DMS 273 (cell line): ENCODE measurements at regions not wholly inside any gene's neighbourhood (a gene's known extent, or its start where the extent isn't known, plus 50 kb on each side); places are given as distances from the start of the nearest gene placed in this dataset.
"Not testable (repeated sequence)": the region's sequence is repeated elsewhere in the genome, so short reads cannot be mapped to it uniquely, and the experiment has no call there.

Experiments
- DNase-seq: peaks from one replicate; lab custom pipeline; 2025; ENCODE audit not compliant: unreplicated experiment; lab: John Stamatoyannopoulos, UW

GRCh38 chr14:39734306-39734705, 302.1 kb upstream of the FBXO33 start:
- no peak for DNase-seq

- DNase-seq = no peak
These were observed 301.5 kb upstream of the FBXO33 start for GRCh38 chr14:39733741-39734140.

- peak; percentile 38 for DNase-seq
These were observed 299.7 kb upstream of the FBXO33 start for GRCh38 chr14:39731912-39732311.

- no peak for DNase-seq
These were observed 294.3 kb upstream of the FBXO33 start for GRCh38 chr14:39726563-39726962.

- no peak for DNase-seq
These were observed 290.5 kb upstream of the FBXO33 start for GRCh38 chr14:39722547-39723273.

GRCh38 chr14:39716987-39717570, 284.8 kb upstream of the FBXO33 start:
- no peak for DNase-seq

GRCh38 chr14:39712293-39712999, 280.2 kb upstream of the FBXO33 start:
- DNase-seq = no peak

GRCh38 chr14:39704594-39704993, 272.4 kb upstream of the FBXO33 start:
- DNase-seq = peak; percentile 2

GRCh38 chr14:39694341-39694740, 262.1 kb upstream of the FBXO33 start:
- DNase-seq = no peak

GRCh38 chr14:39683691-39684260, 251.5 kb upstream of the FBXO33 start:
- no peak for DNase-seq

GRCh38 chr14:39682582-39682981, 250.3 kb upstream of the FBXO33 start:
- no peak for DNase-seq

GRCh38 chr14:39681782-39682399, 249.7 kb upstream of the FBXO33 start:
- no peak for DNase-seq

- no peak for DNase-seq
These were observed 248.5 kb upstream of the FBXO33 start for GRCh38 chr14:39680777-39681176.

GRCh38 chr14:39673734-39674133, 241.5 kb upstream of the FBXO33 start:
- DNase-seq = no peak

- no peak for DNase-seq
These were observed 241.1 kb upstream of the FBXO33 start for GRCh38 chr14:39673270-39673711.

- no peak for DNase-seq
These were observed 236.2 kb upstream of the FBXO33 start for GRCh38 chr14:39668449-39668848.

- no peak for DNase-seq
These were observed 234.2 kb upstream of the FBXO33 start for GRCh38 chr14:39666386-39666785.

- peak; percentile 5 for DNase-seq
These were observed 232.8 kb upstream of the FBXO33 start for GRCh38 chr14:39665075-39665475.

GRCh38 chr14:39664646-39665045, 232.4 kb upstream of the FBXO33 start:
- no peak for DNase-seq

GRCh38 chr14:39641224-39641623, 209.0 kb upstream of the FBXO33 start:
- no peak for DNase-seq

- DNase-seq = not testable (repeated sequence)
These were observed 206.8 kb upstream of the FBXO33 start for GRCh38 chr14:39639009-39639408.
